Natural killer cell (primary cell): ENCODE measurements at regions not wholly inside any gene's neighbourhood (a gene's known extent, or its start where the extent isn't known, plus 50 kb on each side); places are given as distances from the start of the nearest gene placed in this dataset.

ENCODE experiments used
- ATAC-seq, 3 donors: fragments of 150-1000 bp in 2 of 3; fragments of 200-7000 bp in 1 of 3; cut with Tn5 transposase; 1 replicate in 1 of 3; 2 replicates in 2 of 3; pipeline ENCODE4 v1.10.0; 2021; ENCODE audit warnings: mild to moderate bottlenecking in 2 of 3, moderate library complexity in 2 of 3
- DNase-seq, 2 donors: peaks; one replicate each; pipeline versions ENCODE4 v3.0.0 to v3.0.0-alpha.2; 2013 to 2021; ENCODE audit warnings: mixed read lengths in 1 of 2
- H3K27ac ChIP-seq: one replicate; pipeline ENCODE4 v1.5.1; 2013; ENCODE audit warnings: mild to moderate bottlenecking, low read length
- H3K27me3 ChIP-seq: one replicate; pipeline ENCODE4 v1.6.1; 2013; ENCODE audit warnings: low read length; ENCODE audit not compliant: control insufficient read depth, insufficient read depth
- H3K36me3 ChIP-seq: one replicate; pipeline ENCODE4 v1.6.1; 2013; ENCODE audit warnings: low read length; ENCODE audit not compliant: control insufficient read depth, insufficient read depth
- H3K4me1 ChIP-seq: one replicate; pipeline ENCODE4 v1.6.1; 2013; ENCODE audit warnings: low read length; ENCODE audit not compliant: control insufficient read depth, insufficient read depth
- H3K4me3 ChIP-seq: one replicate; pipeline ENCODE4 v1.5.1; 2013; ENCODE audit warnings: low read length
- H3K9me3 ChIP-seq: one replicate; pipeline ENCODE4 v1.6.1; 2013; ENCODE audit warnings: low read length; ENCODE audit not compliant: control insufficient read depth, insufficient read depth
- H3K27ac Mint-ChIP-seq, 2 donors: one replicate each; pipeline ENCODE4 v1.8.0; 2022; ENCODE audit warnings: mild to moderate bottlenecking in 2 of 2, mixed read lengths in 2 of 2, moderate library complexity in 1 of 2
- H3K27me3 Mint-ChIP-seq, 2 donors: one replicate each; pipeline ENCODE4 v1.8.0; 2022; ENCODE audit warnings: low read depth in 2 of 2, mixed read lengths in 2 of 2
- H3K36me3 Mint-ChIP-seq: one replicate; pipeline ENCODE4 v1.8.0; 2022; ENCODE audit warnings: mixed read lengths
- H3K4me1 Mint-ChIP-seq, 2 donors: one replicate each; pipeline ENCODE4 v1.8.0; 2022; ENCODE audit warnings: mixed read lengths in 2 of 2
- H3K4me3 Mint-ChIP-seq: one replicate; pipeline ENCODE4 v1.8.0; 2022; ENCODE audit warnings: mild to moderate bottlenecking, moderate library complexity, mixed read lengths
- H3K9me3 Mint-ChIP-seq, 2 donors: one replicate each; pipeline ENCODE4 v1.8.0; 2022; ENCODE audit warnings: mixed read lengths in 2 of 2
- whole genome bisulfite sequencing: methylation state at CpG from one replicate; pipeline ENCODE4 v1.1.7; 2013; ENCODE audit warnings: missing lambda C conversion rate; ENCODE audit not compliant: insufficient coverage; 5-methylcytosine and 5-hydroxymethylcytosine counted together
- intact Hi-C: fragments of 100-400 bp; cut with micrococcal nuclease; formaldehyde crosslinking; loops from one replicate; pipeline ENCODE4 v1.14.2; 2022
- TF ChIP-seq, protein P1 (sequence below): fragments of 200-600 bp; IDR thresholded peaks from one replicate; pipeline ENCODE4 v1.8.0; 2022; ENCODE audit warnings: antibody characterized with exemption

DNA sequence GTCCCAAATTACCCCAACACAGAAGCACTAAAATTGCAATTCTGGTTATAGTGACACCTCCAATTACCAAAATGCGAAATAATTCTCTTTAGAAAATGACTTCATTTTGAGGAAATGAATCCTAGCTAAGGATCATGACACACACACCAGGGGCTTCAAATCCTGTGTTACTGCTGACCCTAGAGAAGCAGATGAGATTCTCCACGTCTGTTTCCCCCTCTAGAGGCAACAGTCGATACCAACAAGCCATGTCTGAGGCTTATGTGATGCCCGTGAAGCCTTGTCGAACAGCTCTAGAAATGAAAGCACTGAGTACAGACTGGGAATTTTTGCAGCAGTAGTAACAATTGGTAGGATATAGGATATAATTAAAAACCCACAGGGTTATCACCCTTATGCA lies 153.6 kb upstream of the TMTC4 start:
- H3K4me1 Mint-ChIP-seq = no peaks in the 10 kb centered on the region
- no peaks in the 10 kb centered on the region for H3K4me1 ChIP-seq
- 51% methylated on average over 5 of the region's 5 CpGs for WGBS
- no peaks in the 10 kb centered on the region for H3K27me3 ChIP-seq
- no peak overlapping the region for H3K4me3 ChIP-seq
- no peak overlapping the region for H3K4me3 Mint-ChIP-seq
- H3K9me3 ChIP-seq = no peaks in the 10 kb centered on the region
- no peak for DNase-seq
- H3K27ac Mint-ChIP-seq = no peak overlapping the region
- no peaks in the 10 kb centered on the region for H3K9me3 Mint-ChIP-seq
- H3K36me3 Mint-ChIP-seq = no peaks in the 10 kb centered on the region
- H3K27ac ChIP-seq = no peak overlapping the region
- intact Hi-C loops = no loop called here
- TF ChIP-seq, protein P1, sequence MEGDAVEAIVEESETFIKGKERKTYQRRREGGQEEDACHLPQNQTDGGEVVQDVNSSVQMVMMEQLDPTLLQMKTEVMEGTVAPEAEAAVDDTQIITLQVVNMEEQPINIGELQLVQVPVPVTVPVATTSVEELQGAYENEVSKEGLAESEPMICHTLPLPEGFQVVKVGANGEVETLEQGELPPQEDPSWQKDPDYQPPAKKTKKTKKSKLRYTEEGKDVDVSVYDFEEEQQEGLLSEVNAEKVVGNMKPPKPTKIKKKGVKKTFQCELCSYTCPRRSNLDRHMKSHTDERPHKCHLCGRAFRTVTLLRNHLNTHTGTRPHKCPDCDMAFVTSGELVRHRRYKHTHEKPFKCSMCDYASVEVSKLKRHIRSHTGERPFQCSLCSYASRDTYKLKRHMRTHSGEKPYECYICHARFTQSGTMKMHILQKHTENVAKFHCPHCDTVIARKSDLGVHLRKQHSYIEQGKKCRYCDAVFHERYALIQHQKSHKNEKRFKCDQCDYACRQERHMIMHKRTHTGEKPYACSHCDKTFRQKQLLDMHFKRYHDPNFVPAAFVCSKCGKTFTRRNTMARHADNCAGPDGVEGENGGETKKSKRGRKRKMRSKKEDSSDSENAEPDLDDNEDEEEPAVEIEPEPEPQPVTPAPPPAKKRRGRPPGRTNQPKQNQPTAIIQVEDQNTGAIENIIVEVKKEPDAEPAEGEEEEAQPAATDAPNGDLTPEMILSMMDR = no peak
- H3K36me3 ChIP-seq = no peaks in the 10 kb centered on the region
- no peak for ATAC-seq
- H3K27me3 Mint-ChIP-seq = peaks cover 16 to 30% of the 10 kb centered on the region in 2 donors

DNA sequence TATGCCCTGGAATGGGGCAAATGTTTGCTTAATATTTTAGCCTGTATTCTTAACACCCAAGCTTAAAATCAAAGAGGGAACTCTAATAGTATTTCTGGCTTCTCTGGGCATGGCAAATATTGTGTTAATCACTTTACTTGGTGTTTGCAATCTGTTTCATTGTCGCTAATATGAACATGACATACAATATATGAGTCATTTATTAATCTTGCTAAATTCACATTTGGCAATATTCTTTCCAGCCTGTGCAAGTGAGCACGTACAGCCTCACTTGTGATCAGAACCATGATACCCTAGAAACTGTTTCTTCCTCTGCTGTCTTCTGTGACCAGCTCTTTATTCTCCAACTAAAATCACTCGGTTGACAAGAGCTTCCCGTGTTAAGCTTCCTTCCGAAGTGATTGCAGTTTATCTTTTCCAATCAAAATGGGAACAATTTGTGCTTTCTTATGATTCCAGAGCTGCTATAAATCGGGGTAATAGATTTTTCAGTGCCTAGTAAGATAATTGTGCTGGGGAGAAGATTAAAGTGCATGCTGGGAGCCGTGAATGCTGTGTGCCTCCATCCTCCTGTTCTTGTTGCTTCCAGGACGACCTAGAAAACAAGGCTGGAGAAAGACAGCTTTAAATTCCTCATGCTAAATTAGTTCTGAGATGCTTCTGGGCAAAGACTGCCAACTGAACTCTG lies 153.0 kb upstream of the TMTC4 start:
- H3K9me3 ChIP-seq = no peaks in the 10 kb centered on the region
- WGBS = 73% methylated on average over 8 of the region's 8 CpGs
- no peak overlapping the region for H3K27ac Mint-ChIP-seq
- no peaks in the 10 kb centered on the region for H3K4me1 ChIP-seq
- no peak overlapping the region for H3K4me3 Mint-ChIP-seq
- H3K9me3 Mint-ChIP-seq = no peaks in the 10 kb centered on the region
- no peak overlapping the region for H3K4me3 ChIP-seq
- no peaks in the 10 kb centered on the region for H3K27me3 ChIP-seq
- DNase-seq (no peak), ATAC-seq (no peak)
- H3K36me3 Mint-ChIP-seq = no peaks in the 10 kb centered on the region
- H3K36me3 ChIP-seq = no peaks in the 10 kb centered on the region
- intact Hi-C loops = no loop called here
- no peak overlapping the region for H3K27ac ChIP-seq
- H3K27me3 Mint-ChIP-seq = peaks cover 16 to 33% of the 10 kb centered on the region in 2 donors
- TF ChIP-seq, protein P1 = no peak
- H3K4me1 Mint-ChIP-seq = no peaks in the 10 kb centered on the region

DNA sequence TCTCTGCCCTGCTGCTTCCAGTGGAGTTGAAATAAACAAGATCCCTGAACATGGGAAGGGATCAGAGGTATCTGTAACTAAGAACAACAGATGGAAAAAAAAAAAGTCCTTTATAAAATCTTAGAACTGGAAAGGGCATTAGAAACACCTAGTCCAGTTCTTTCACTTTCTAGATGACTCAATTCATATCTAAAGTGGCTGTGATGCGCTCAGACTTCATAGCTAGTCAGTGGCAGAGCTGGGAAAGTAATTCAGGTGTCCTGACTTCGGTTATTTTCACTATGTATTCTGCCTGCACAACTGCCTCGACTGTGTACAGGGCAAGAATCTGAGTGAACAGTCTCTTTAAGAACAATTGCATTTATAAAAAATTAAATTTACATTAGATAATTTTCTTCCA lies 151.8 kb upstream of the TMTC4 start:
- Histone ChIP-seq H3K4me3 (no peak overlapping the region), H3K9me3 (no peaks in the 10 kb centered on the region), H3K27ac (no peak overlapping the region), H3K4me1 (no peaks in the 10 kb centered on the region), H3K36me3 (no peaks in the 10 kb centered on the region), H3K27me3 (no peaks in the 10 kb centered on the region)
- ATAC-seq (no peak), DNase-seq (no peak)
- H3K4me1 Mint-ChIP-seq = no peaks in the 10 kb centered on the region
- TF ChIP-seq, protein P1 = no peak
- H3K36me3 Mint-ChIP-seq = no peaks in the 10 kb centered on the region
- no peak overlapping the region for H3K27ac Mint-ChIP-seq
- H3K27me3 Mint-ChIP-seq = peaks cover 11 to 24% of the 10 kb centered on the region in 2 donors
- intact Hi-C loops = no loop called here
- H3K4me3 Mint-ChIP-seq = no peak overlapping the region
- H3K9me3 Mint-ChIP-seq = no peaks in the 10 kb centered on the region
- 78% methylated on average over 3 of the region's 3 CpGs for WGBS

DNA sequence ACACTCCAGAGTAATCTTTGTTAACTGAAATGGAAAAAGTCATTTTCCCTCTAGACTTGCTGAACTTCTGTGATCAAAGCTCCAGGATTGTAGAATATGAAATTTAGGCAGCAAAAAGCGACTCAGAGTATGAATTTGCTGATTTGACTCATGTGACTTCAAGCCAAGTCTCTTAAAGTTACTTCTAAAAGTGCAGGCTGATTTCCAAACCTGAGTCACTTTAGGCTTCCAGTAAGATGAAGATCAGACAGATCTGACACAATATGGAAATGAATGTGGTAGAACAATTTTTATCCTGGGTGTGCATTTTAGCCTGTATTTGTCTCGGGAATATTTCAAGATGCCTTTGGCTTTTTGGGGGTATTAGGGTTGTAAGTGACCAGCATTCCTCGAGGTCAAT lies 151.0 kb upstream of the TMTC4 start:
- H3K4me1 Mint-ChIP-seq = no peaks in the 10 kb centered on the region
- no peaks in the 10 kb centered on the region for H3K9me3 ChIP-seq
- H3K36me3 ChIP-seq = no peaks in the 10 kb centered on the region
- no peaks in the 10 kb centered on the region for H3K27me3 ChIP-seq
- H3K4me1 ChIP-seq = no peaks in the 10 kb centered on the region
- DNase-seq (no peak), ATAC-seq (no peak)
- H3K27ac ChIP-seq = no peak overlapping the region
- H3K4me3 ChIP-seq = no peak overlapping the region
- no peaks in the 10 kb centered on the region for H3K9me3 Mint-ChIP-seq
- 70% methylated on average over 3 of the region's 3 CpGs for WGBS
- H3K27me3 Mint-ChIP-seq = peaks cover 11 to 22% of the 10 kb centered on the region in 2 donors
- intact Hi-C loops = no loop called here
- no peak overlapping the region for H3K27ac Mint-ChIP-seq
- H3K36me3 Mint-ChIP-seq = no peaks in the 10 kb centered on the region
- H3K4me3 Mint-ChIP-seq = no peak overlapping the region
- TF ChIP-seq, protein P1 = no peak
